ENCODE measurements at regions not wholly inside any gene's neighbourhood (a gene's known extent, or its start where the extent isn't known, plus 50 kb on each side); places are given as distances from the start of the nearest gene placed in this dataset.

DNA sequence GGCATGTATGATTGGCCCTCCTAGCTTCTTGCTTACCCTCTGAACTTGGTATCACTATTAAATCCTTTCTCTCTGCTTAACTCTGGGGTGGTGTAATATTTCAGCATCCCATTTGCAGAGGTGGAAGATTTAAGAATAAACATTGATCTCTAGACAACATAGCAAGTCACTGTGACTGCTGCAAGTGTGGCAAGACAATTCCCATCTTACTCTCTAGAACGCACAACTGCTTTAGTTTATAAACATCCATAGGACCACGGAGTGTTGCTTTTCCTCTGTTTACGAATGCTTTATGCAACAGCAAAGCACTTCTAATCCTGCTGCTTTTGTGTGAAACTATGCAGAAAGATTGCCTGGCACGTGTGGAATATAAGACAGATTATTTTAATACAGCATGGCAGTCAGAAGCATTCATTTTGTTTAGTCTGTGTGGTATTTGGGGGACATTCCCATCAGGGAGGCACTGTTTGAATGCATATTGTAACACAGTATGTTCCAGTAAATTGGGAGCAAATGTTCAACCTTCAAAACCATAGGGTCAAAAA lies 338.9 kb upstream of the TMCO5A start:
- Histone ChIP-seq H3K27me3 (no peaks in the 10 kb centered on the region), H3K27ac (no peak overlapping the region), H3K36me3 (ENCODE audit: low read depth, missing control alignments) (no peaks in the 10 kb centered on the region), H3K4me1 (no peaks in the 10 kb centered on the region), H3K9me3 (no peaks in the 10 kb centered on the region), H3K4me3 (no peak overlapping the region)
- TF ChIP-seq, protein P1, sequence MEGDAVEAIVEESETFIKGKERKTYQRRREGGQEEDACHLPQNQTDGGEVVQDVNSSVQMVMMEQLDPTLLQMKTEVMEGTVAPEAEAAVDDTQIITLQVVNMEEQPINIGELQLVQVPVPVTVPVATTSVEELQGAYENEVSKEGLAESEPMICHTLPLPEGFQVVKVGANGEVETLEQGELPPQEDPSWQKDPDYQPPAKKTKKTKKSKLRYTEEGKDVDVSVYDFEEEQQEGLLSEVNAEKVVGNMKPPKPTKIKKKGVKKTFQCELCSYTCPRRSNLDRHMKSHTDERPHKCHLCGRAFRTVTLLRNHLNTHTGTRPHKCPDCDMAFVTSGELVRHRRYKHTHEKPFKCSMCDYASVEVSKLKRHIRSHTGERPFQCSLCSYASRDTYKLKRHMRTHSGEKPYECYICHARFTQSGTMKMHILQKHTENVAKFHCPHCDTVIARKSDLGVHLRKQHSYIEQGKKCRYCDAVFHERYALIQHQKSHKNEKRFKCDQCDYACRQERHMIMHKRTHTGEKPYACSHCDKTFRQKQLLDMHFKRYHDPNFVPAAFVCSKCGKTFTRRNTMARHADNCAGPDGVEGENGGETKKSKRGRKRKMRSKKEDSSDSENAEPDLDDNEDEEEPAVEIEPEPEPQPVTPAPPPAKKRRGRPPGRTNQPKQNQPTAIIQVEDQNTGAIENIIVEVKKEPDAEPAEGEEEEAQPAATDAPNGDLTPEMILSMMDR (IDR thresholded peaks at IDR 0.05) = no peak
- no peak for TF ChIP-seq POLR2A (IDR thresholded peaks at IDR 0.05)
- intact Hi-C loops (cut with DNase I; ENCODE audit: low total_unique reads) = no loop called here
- 69 to 80% methylated on average over 4 of the region's 4 CpGs for WGBS, 2 donors
- no peak for DNase-seq

DNA sequence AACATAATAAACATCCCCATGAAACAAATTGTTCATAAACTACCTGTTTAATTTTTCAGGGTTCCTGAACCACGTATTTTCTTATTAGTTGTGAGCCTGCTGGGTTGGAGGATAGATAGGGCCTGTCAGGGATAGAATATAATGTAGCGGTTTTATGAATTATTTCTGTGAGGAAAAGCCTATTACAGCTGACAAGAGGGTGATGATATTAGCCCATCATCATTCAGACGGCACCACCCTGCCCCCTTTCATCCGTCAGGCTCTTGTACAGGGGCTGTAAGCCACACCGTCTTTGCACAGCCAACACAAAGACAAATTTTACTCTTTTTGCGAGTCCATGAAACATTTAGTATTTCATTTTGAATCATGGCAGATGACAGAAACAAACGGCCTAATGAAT lies 335.3 kb upstream of the TMCO5A start:
- WGBS, 2 donors = 73 to 75% methylated on average over 7 of the region's 7 CpGs
- intact Hi-C loops (cut with DNase I; ENCODE audit: low total_unique reads) = no loop called here
- DNase-seq = no peak
- H3K27ac ChIP-seq = no peak overlapping the region
- TF ChIP-seq POLR2A (IDR thresholded peaks at IDR 0.05) = no peak
- TF ChIP-seq, protein P1 (IDR thresholded peaks at IDR 0.05) = no peak
- H3K4me3 ChIP-seq = no peak overlapping the region
- H3K4me1 ChIP-seq = no peaks in the 10 kb centered on the region
- no peaks in the 10 kb centered on the region for H3K27me3 ChIP-seq
- H3K9me3 ChIP-seq = no peaks in the 10 kb centered on the region
- no peaks in the 10 kb centered on the region for H3K36me3 ChIP-seq (ENCODE audit: low read depth, missing control alignments)

DNA sequence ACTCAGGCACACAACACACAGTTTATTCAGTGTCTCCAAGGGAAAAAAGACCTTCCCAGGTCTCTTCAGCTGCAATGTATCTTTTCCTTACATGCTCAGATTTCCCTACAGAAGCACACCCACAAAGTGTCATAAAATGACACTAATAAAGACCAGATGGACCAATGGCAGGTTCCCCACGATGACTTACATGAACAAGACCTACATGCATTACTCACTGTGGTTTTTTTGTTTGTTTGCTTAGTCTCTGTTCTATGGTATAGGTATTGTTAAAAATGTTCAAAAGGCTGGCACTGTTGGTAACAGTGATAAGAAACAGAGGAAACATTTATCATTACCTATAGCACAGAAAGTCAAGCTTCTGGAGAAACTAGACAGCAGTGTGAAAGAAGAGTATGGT lies 318.2 kb upstream of the TMCO5A start:
- H3K27ac ChIP-seq = no peak overlapping the region
- no peak for TF ChIP-seq POLR2A (IDR thresholded peaks at IDR 0.05)
- TF ChIP-seq, protein P1 (IDR thresholded peaks at IDR 0.05) = no peak
- H3K4me1 ChIP-seq = no peaks in the 10 kb centered on the region
- no peaks in the 10 kb centered on the region for H3K9me3 ChIP-seq
- no peaks in the 10 kb centered on the region for H3K27me3 ChIP-seq
- no peak overlapping the region for H3K4me3 ChIP-seq
- H3K36me3 ChIP-seq (ENCODE audit: low read depth, missing control alignments) = no peaks in the 10 kb centered on the region
- WGBS, 2 donors = 67 to 93% methylated on average over 1 of the region's 1 CpG
- intact Hi-C loops (cut with DNase I; ENCODE audit: low total_unique reads) = no loop called here
- DNase-seq = no peak

GRCh38 chr15:37618353-37618752 lies 316.1 kb upstream of the TMCO5A start:
- Histone ChIP-seq H3K27me3 (no peaks in the 10 kb centered on the region), H3K4me1 (no peaks in the 10 kb centered on the region), H3K4me3 (no peak overlapping the region), H3K36me3 (ENCODE audit: low read depth, missing control alignments) (no peaks in the 10 kb centered on the region), H3K9me3 (no peaks in the 10 kb centered on the region), H3K27ac (no peak overlapping the region)
- no peak for DNase-seq
- TF ChIP-seq POLR2A (IDR thresholded peaks at IDR 0.05) = no peak
- TF ChIP-seq, protein P1 (IDR thresholded peaks at IDR 0.05) = no peak
- intact Hi-C loops (cut with DNase I; ENCODE audit: low total_unique reads) = no loop called here

GRCh38 chr15:37619358-37620042 lies 314.9 kb upstream of the TMCO5A start:
- Histone ChIP-seq H3K9me3 (no peaks in the 10 kb centered on the region), H3K27me3 (no peaks in the 10 kb centered on the region), H3K4me1 (no peaks in the 10 kb centered on the region), H3K4me3 (no peak overlapping the region), H3K27ac (no peak overlapping the region), H3K36me3 (ENCODE audit: low read depth, missing control alignments) (no peaks in the 10 kb centered on the region)
- intact Hi-C loops (cut with DNase I; ENCODE audit: low total_unique reads) = loop anchor here (10.0 kb wide), 1 partner anchor 55 kb away; no protein-coding TSS in a partner anchor
- 92 to 96% methylated on average over 2 of the region's 2 CpGs for WGBS, 2 donors
- no peak for TF ChIP-seq POLR2A (IDR thresholded peaks at IDR 0.05)
- TF ChIP-seq, protein P1 (IDR thresholded peaks at IDR 0.05) = no peak
- DNase-seq = no peak

Data from testis (tissue), 2 donors.